SK-N-SH treated with all-trans-retinoic acid at 6 μM for 48 hours (cell line): ENCODE measurements at regions not wholly inside any gene's neighbourhood (a gene's known extent, or its start where the extent isn't known, plus 50 kb on each side); places are given as distances from the start of the nearest gene placed in this dataset.

ENCODE experiments used
- OSR1 ChIP-seq: fragments of 250-450 bp; sonication (Bioruptor Pico); IDR thresholded peaks from 2 replicates; pipeline ENCODE4 v1.8.0; 2022; ENCODE audit warnings: moderate library complexity, mild to moderate bottlenecking, inconsistent platforms
- PPARA ChIP-seq: fragments of 250-450 bp; sonication (Bioruptor Pico); IDR thresholded peaks from 2 replicates; pipeline ENCODE4 v1.5.0; 2020; ENCODE audit warnings: mild to moderate bottlenecking, borderline replicate concordance
- TCF4 ChIP-seq: fragments of 250-450 bp; sonication (Bioruptor Pico); IDR thresholded peaks from 2 replicates; pipeline ENCODE4 v1.8.0; 2021; ENCODE audit warnings: mild to moderate bottlenecking, moderate library complexity, borderline replicate concordance
- TOX ChIP-seq: fragments of 250-450 bp; sonication (Bioruptor Pico); IDR thresholded peaks from 2 replicates; pipeline ENCODE4 v1.8.0; 2021; ENCODE audit warnings: mild to moderate bottlenecking, moderate library complexity, borderline replicate concordance

DNA sequence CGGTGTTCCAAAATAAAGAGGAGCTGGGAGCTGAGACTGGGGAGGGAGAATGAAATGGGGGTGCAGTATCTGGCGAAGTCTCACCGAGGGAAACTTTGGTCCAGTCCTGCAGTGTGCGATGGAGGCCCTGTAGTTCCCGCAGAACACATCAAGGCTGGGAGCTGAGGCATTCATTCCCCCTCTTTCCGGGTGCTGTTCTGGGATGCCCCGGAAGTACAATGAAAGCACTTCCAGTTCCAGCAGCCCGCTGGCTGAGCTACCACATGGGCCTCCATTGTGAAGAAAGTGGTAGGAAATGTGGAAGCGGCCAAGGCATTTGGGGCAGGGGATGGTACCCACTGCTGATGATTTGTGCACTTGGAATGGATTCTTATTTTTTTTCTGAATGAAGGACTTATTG lies 560.7 kb downstream of the GLRX3 start:
- no peak for TF ChIP-seq TCF4
- TF ChIP-seq TOX (CRISPR knock-in tag) = no peak
- TF ChIP-seq PPARA (CRISPR knock-in tag) = no peak
- no peak for TF ChIP-seq OSR1
